ENCODE measurements at regions not wholly inside any gene's neighbourhood (a gene's known extent, or its start where the extent isn't known, plus 50 kb on each side); places are given as distances from the start of the nearest gene placed in this dataset.
"Not testable (repeated sequence)": the region's sequence is repeated elsewhere in the genome, so short reads cannot be mapped to it uniquely, and the experiment has no call there.

DNA sequence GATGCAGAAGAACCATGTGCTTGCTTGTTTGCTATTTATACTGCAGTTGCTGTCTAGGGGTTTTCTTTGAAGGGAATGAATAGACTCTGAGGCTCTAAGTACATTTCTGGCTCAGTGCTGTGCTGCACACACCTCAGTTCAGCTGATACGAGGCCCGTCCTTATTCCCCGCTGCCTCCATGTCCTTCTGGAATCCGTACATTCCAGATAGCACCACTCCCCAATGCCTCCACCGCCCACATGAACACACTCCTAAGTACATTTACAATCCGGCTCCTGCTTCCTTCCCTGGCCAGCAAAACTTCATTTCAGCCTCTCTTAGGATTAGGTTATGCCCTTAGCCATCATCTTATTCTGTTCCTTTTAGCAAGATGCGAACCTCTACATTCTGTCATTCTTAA, 57.1 kb downstream of the KCNC4 start:
- intact Hi-C loops (cut with DNase I) = no loop called here
- no peak overlapping the region for H3K4me3 ChIP-seq

GRCh38 chr1:110272045-110272444, 61.9 kb downstream of the KCNC4 start:
- Histone ChIP-seq H3K27ac (no peak overlapping the region), H3K36me3 (no peaks in the 10 kb centered on the region), H3K9me3 (no peaks in the 10 kb centered on the region), H3K4me3 (no peak overlapping the region), H3K4me1 (no peaks in the 10 kb centered on the region), H3K27me3 (no peaks in the 10 kb centered on the region)
- TF ChIP-seq CTCF (IDR thresholded peaks at IDR 0.05) = no peak
- DNase-seq (ENCODE audit: low spot score in 2 of 2) = no peak
- intact Hi-C loops (cut with DNase I) = no loop called here

More for the DNA sequence above, 57.1 kb downstream of the KCNC4 start:
- H3K27ac ChIP-seq = no peak overlapping the region
- no peaks in the 10 kb centered on the region for H3K4me1 ChIP-seq
- no peak for TF ChIP-seq CTCF (IDR thresholded peaks at IDR 0.05)
- no peaks in the 10 kb centered on the region for H3K27me3 ChIP-seq
- DNase-seq (ENCODE audit: low spot score in 2 of 2) = no peak
- H3K36me3 ChIP-seq = no peaks in the 10 kb centered on the region
- H3K9me3 ChIP-seq = no peaks in the 10 kb centered on the region

- H3K36me3 ChIP-seq; H3K4me3 ChIP-seq; H3K9me3 ChIP-seq; intact Hi-C loops (cut with DNase I); DNase-seq (ENCODE audit: low spot score in 2 of 2); H3K27me3 ChIP-seq; H3K27ac ChIP-seq; H3K4me1 ChIP-seq: not testable (repeated sequence)
These were observed 63.7 kb downstream of the KCNC4 start for GRCh38 chr1:110273832-110274231.

DNA sequence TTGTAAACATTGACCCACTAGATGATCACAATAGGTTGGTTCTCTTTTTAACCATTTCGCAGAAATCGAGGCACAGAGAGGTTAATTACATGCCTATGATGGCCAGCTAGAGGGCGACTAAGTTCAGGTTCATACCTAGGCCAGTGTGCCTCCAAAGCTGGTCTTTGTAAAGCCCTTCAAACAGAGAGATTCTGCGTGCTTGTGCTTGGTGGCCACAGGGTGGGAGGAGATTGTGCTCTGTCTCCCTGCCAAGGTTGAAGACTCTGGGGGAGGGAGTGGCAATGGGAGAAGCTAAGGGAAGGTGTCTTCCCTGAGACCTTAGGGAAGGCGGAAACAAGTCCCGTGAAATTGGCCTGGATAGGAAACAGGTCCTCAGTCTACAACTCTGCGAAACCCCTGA, 59.1 kb upstream of the RBM15 start:
- no peaks in the 10 kb centered on the region for H3K9me3 ChIP-seq
- no peaks in the 10 kb centered on the region for H3K4me1 ChIP-seq
- intact Hi-C loops (cut with DNase I) = no loop called here
- no peaks in the 10 kb centered on the region for H3K36me3 ChIP-seq
- H3K27ac ChIP-seq = no peak overlapping the region
- no peak overlapping the region for H3K4me3 ChIP-seq
- DNase-seq (ENCODE audit: low spot score in 2 of 2) = no peak
- H3K27me3 ChIP-seq = no peaks in the 10 kb centered on the region
- TF ChIP-seq CTCF (IDR thresholded peaks at IDR 0.05) = no peak

DNA sequence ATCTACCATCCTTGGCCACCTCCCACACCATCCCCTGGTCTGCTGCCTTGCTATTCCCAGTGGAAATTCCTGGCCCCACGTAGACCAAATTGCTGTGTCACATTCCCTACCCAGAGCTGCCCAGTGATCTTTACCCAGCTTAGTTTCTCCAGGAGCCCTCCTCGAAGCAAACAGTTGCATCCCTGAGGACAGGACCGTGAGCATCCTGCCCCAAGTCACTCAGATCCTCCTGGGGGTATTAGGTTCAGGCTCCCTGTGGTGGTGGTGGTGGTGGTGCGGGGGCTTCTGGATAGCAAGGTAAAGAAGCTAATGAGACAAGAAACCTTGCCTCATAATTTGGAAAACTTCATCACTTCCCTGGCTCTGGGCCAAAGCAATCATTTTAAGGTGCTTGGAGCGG, 58.4 kb upstream of the RBM15 start:
- TF ChIP-seq CTCF (IDR thresholded peaks at IDR 0.05) = no peak
- no peaks in the 10 kb centered on the region for H3K9me3 ChIP-seq
- intact Hi-C loops (cut with DNase I) = no loop called here
- no peak overlapping the region for H3K27ac ChIP-seq
- H3K27me3 ChIP-seq = no peaks in the 10 kb centered on the region
- no peaks in the 10 kb centered on the region for H3K36me3 ChIP-seq
- DNase-seq (ENCODE audit: low spot score in 2 of 2) = no peak
- no peak overlapping the region for H3K4me3 ChIP-seq
- H3K4me1 ChIP-seq = no peaks in the 10 kb centered on the region

DNA sequence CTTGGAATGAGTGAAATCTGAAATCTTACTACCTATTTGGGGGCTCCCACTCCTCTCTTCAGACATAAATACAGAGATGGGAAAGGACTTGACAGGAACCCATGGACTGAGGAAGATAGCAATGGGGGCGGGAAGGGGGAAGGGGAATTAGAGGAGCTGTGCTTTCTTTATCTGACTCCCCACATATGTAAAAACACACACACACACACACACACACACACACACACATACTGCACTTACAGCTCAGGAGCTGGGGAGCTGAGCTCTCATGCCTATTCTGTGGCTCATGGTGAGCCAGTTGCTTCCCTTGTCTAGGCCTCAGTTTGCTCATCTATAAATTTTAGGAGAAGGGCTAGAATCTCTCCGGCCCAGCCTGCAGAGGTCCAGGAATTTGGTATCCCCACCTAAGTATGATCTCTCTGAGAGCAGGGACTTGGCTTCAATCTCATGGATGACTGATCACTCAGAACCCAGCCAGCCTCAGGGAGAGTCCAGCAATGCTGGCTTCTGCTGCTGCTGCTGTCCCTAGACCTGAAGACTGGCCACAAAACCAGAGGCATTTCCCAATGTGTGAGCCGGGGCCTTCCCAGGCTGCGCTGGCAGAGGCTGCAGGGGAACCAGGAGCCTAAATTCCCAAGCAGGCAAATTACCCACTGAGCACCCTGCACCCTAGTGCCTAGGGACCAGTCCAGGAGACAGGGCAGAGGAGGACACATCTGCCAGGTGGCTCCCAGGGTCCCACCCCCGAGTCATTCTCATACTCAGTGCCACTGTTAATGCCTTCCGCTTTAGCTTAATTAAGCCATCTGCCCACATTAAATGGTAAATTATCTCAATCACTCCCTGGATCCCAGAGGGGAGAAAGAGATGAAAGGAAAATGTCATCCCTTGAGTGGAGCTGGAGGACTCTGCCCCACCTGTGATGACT, 57.5 kb upstream of the RBM15 start:
- H3K9me3 ChIP-seq = no peaks in the 10 kb centered on the region
- no peak for DNase-seq (ENCODE audit: low spot score in 2 of 2)
- no peaks in the 10 kb centered on the region for H3K36me3 ChIP-seq
- no peaks in the 10 kb centered on the region for H3K4me1 ChIP-seq
- H3K27me3 ChIP-seq = no peaks in the 10 kb centered on the region
- no peak for TF ChIP-seq CTCF (IDR thresholded peaks at IDR 0.05)
- intact Hi-C loops (cut with DNase I) = no loop called here
- no peak overlapping the region for H3K4me3 ChIP-seq
- no peak overlapping the region for H3K27ac ChIP-seq

All from ascending aorta (tissue), 2 donors.